Activated naive CD8-positive, alpha-beta T cell treated with anti-CD3 and anti-CD28 coated beads, Interleukin-2, amount 50 U/mL, for 16 hours (primary cell): ENCODE measurements at regions not wholly inside any gene's neighbourhood (a gene's known extent, or its start where the extent isn't known, plus 50 kb on each side); places are given as distances from the start of the nearest gene placed in this dataset.
A peak's percentile ranks its signal among the peaks of the same experiment; 100 is the strongest.
"Not testable (repeated sequence)": the region's sequence is repeated elsewhere in the genome, so short reads cannot be mapped to it uniquely, and the experiment has no call there.

ENCODE experiments used
- DNase-seq: peaks from one replicate; pipeline ENCODE4 v3.0.0-alpha.2; 2020; ENCODE audit warnings: low read depth, low spot score

DNA sequence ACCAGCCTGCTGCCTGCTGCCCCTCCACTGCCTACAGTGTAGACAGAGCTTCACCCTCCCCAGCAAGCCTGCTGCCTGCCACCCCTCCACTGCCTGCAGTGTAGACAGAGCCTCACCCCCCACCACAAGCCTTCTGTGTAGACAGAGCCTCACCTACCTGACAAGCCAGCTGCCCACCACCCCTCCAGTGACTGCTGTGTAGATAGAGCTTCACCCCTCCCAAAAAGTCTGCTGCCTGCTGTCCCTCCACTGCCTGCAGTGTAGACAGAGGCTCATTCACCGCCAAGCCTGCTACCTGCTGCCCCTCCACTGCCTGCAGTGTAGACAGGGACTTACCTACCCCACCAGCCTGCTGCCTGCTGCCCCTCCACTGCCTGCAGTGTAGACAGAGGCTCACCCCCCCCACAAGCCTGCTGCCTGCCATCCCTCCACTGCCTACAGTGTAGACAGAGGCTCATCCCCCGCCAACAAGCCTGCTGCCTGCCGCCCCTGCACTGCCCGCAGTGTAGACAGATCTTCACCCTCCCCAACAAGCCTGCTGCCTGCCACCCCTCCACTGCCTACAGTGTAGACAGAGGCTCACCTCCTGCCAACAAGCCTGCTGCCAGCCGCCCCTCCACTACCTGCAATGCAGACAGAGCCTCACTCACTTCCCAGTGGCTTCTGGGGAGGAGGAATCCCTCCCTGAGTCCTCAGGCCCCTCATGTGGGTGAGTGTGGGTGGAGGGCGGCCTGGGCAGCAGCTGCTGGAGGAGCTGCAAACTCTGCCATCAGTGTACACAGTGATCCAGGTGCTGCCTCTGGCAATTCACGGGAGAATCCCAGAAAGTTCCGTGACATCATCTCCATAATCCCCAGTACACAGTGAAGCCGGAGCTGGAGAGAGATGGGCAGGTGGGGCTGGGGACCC is 140.9 kb downstream of the DLL1 start:
- DNase-seq = no peak

DNA sequence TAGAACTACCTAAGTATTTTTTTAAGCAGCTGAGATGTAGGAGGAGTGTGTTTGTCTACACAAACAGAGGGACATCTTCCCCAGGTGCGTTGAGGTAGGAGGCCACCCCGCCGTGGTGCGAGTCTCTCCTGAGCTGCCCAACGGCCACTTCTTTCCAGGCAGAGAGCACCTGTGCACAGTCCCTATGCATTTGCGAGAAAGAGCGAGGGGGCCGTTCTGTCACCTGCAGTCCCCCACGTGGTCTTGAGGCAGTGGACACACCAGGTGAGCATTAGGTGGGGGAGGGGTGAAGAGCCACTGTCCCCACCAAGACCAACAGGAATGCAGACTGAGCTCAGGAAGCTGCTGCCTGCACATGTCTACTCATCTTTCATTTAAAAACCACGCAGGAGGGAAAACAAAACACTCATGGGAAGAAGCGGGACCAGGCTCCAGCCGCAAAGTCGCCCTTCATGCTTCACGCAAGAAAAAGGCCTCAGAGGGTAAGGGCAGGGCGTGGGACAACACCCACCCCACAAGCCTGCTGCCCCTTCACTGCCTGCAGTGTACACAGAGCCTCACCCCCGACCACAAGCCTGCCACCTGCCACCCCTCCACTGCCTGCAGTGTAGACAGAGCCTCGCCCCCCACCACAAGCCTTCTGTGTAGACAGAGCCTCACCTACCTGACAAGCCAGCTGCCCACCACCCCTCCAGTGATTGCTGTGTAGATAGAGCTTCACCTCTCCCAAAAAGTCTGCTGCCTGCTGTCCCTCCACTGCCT is 142.0 kb downstream of the DLL1 start:
- no peak for DNase-seq

DNA sequence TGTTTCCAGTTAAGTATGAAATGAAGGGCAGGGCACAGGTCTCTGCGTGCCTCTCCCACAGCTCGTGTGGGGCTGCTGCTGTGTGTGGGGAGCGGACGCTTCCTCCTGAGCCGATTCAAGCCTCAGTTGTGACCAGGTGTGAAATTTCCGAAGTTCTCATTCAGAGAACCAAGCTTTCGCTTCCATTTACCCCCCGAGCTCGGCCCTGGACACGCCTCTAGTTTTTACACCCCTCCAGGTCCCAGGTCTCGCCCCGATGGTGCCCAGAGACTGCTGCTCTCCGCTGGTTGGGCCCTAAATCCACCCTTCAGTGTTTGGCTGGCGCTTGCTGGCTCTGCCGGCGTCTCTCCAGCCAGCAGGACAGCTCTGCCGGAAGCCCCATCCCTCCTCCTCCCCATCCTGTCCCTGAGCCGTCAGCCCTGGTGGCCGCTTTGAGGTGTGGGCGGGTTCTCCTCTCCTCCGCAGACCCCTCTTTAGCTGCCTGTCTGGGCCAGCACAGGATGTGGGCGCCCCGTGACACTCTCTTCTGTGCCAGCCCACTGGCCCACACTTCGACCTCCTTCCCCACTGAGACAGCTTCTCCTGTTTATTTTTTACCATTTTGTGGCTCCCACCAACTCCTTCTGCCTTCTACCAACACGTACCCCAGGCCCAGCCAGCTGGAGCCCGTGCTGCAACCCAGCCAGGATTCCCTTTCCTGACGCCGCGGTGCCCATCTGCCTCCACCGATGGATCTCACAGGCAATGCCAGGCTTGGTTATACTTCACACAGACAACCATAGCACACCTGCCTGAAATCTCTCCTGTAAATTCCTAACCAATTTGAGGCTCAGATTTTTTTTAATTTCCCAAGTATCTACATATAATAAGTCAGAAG is 142.8 kb downstream of the DLL1 start:
- peak; percentile 35 for DNase-seq

GRCh38 chr6:170147056-170147787 is 143.7 kb downstream of the DLL1 start:
- no peak for DNase-seq

DNA sequence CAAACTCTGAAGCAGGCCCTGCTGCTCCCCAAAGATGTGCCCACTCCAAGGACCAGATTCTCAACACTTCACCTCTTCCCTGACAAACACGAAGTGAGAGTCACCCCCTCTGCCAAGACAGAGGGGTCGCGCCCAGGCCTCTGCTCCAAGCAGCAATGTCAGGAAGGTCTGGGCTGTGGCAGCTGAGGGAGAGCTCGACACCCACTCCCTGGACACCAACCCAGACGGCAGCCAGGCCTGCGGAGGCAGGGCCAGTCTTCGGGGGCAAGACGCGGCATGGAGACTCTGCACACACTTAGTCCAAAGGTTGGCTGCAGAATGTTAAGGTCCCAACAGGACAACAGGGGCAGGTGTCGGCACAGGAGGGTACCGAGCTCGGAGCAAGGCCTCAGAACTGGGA is 144.2 kb downstream of the DLL1 start:
- DNase-seq = no peak

DNA sequence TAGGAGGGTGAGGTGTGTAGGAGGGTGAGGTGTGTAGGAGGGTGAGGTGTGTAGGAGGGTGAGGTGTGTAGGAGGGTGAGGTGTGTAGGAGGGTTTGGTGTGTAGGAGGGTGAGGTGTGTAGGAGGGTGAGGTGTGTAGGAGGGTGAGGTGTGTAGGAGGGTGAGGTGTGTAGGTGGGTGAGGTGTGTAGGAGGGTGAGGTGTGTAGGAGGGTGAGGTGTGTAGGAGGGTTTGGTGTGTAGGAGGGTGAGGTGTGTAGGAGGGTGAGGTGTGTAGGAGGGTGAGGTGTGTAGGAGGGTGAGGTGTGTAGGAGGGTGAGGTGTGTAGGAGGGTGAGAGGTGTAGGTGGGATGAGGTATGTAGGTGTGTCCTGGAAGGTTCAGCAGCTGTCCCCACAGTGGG is 144.7 kb downstream of the DLL1 start:
- not testable (repeated sequence) for DNase-seq

DNA sequence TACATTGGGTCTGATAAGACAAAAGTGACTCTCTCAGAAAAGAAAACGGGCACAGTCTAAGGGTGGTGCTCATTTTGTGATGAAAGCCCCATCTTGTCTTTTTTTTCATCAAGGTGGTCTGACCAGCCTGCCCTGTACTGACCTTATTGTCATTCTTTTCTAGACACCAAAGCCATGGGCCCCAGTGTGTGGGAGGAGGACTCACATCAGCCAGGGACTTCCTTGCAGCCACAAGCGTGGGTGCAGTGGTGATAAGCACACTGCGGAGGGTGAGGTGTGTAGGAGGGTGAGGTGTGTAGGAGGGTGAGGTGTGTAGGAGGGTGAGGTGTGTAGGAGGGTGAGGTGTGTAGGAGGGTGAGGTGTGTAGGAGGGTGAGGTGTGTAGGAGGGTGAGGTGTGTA is 145.2 kb downstream of the DLL1 start:
- not testable (repeated sequence) for DNase-seq

DNA sequence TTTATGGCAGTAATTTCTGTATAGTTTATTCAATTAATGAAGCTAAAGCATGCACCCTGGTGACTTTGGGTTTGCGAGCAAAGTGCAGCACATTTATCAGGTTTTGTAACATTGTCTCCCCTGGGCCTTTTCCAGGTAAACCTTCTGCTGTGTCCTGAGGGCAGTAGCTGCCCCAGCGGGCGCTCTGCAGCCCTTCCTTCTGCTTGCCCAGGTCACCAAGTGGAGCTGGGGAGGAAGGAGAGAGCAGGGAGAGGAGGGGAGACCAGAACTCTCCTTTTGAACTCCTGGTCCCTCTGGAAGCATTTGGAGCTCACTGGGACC is 145.6 kb downstream of the DLL1 start:
- DNase-seq = no peak

GRCh38 chr6:170144571-170145271 is 146.2 kb downstream of the DLL1 start:
- DNase-seq = no peak

DNA sequence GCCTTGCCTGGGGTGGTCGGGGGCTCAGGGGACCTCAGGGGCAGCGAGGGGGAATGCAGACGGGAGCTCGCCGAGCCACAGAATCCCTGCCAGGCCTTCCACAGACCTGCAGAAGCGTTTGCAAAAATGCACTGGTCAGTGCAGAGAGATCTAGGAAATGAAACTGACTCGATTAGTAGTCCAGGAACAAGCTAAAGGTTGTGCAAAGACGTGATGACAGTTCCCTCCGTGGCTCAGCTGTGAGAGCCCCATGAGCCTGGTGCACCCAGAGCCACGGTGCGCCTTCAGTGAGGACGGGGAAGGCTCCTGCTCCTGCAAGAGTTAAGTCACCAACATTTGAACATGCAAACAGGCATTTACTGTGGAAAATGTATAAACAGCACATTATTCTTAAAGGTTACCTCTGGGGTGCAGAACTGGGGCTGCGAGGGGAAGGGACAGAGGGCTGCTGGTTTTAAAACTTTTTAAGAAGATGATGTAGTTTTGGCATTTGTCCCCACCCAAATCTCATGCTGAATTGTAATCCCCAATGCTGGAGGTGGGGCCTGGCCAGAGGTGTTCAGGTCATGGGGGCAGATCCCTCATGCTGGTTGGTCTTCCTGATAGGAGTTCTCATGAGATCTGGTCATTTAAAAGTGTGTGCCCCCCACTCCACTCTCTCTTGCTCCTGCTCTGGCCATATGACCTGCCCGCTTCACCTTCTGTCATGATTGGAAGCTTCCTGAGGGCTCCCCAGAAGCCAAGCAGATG is 147.3 kb downstream of the DLL1 start:
- DNase-seq = no peak

GRCh38 chr6:170142559-170142958 is 148.3 kb downstream of the DLL1 start:
- DNase-seq = no peak

DNA sequence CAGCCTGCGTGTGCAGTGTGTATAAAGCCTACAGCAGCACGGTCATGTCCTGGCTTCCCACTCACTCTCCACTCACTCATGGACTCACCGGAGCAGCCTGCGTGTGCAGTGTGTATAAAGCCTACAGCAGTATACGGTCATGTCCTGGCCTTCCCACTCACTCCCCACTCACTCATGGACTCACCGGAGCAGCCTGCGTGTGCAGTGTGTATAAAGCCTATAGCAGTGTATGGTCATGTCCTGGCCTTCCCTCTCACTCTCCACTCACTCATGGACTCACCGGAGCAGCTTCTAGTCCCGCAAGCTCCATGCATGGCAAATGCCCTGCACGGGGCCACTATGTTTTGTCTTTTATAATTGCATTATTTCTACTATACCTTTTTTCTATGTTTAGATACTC is 149.8 kb downstream of the DLL1 start:
- not testable (repeated sequence) for DNase-seq

- no peak for DNase-seq
These were observed 150.7 kb downstream of the DLL1 start for GRCh38 chr6:170140129-170140528.

GRCh38 chr6:170139531-170139930 is 151.3 kb downstream of the DLL1 start:
- DNase-seq = no peak

DNA sequence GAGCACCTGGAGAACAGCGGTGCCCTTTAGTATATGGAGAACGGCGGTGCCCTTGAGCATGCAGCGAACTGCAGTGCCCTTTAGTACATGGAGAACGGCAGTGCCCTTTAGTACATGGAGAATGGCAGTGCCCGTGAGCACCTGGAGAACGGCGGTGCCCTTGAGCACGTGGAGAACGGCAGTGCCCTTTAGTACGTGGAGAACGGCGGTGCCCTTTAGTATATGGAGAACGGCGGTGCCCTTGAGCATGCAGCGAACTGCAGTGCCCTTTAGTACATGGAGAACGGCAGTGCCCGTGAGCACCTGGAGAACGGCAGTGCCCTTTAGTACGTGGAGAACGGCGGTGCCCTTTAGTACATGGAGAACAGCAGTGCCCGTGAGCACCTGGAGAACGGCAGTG is 151.8 kb downstream of the DLL1 start:
- DNase-seq = not testable (repeated sequence)

- DNase-seq = no peak
These were observed 152.7 kb downstream of the DLL1 start for GRCh38 chr6:170137911-170138910.

DNA sequence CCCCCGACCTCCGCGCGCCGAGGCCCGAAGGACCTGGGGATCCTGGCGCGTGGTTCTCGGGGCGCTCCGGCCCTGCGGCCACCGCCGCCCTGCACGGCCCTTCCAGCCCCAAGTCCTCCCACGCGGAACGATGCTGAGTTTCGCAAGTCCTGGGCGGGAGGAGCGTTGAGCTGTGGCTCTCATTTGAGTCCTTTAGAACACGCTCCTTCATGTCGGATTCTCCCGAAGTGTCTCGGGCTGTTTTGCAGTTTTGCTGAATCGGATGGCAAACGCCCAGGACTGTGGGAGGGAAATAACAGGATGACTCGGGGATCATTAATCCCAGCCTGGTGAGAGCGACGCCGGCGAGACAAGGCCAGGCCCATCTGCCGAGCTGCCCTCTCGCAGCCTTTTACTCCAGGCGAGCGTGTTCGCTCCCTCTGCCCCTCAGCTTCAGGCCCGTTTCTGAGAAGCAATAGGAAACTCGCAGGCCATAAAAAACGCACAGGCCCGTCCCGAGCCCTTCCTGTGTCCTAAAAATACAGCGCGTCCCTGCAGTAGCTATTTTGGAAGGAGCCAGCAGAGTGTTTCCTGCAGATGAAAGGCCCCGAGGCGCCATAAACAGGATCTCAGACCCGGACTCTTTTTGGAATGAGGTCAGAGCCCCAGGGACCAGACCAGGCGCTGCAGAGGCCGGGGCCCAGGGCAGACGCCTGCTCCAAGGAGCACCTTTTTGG is 153.5 kb downstream of the DLL1 start:
- no peak for DNase-seq

- no peak for DNase-seq
These were observed 154.2 kb downstream of the DLL1 start for GRCh38 chr6:170136541-170137175.
